NCI-H2196 treated with DMSO at 0.1 percent for 48 hours (cell line): ENCODE measurements at regions not wholly inside any gene's neighbourhood (a gene's known extent, or its start where the extent isn't known, plus 50 kb on each side); places are given as distances from the start of the nearest gene placed in this dataset.
"Not testable (repeated sequence)": the region's sequence is repeated elsewhere in the genome, so short reads cannot be mapped to it uniquely, and the experiment has no call there.

Experiments
- DNase-seq: peaks from one replicate; lab custom pipeline; 2025; ENCODE audit not compliant: unreplicated experiment; lab: John Stamatoyannopoulos, UW

DNA sequence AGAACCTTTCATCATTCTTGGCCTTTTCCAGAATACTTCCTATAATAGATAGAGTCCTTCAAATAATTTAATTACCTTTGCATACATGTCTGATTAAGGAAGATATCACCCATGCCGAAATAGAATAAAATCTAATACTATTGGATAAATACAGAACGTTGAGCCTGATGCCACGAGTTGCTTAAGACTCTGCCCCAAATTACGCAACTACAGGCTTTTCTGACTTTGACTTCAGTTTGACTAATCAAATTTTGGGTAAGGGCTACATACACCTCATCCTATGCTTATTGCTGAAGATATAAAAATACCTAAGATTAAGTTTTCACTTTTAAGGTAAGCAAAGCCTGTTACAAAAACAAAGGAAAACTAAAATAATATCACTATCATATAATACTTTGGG is 1065.1 kb upstream of the NRXN1 start:
- no peak for DNase-seq

DNA sequence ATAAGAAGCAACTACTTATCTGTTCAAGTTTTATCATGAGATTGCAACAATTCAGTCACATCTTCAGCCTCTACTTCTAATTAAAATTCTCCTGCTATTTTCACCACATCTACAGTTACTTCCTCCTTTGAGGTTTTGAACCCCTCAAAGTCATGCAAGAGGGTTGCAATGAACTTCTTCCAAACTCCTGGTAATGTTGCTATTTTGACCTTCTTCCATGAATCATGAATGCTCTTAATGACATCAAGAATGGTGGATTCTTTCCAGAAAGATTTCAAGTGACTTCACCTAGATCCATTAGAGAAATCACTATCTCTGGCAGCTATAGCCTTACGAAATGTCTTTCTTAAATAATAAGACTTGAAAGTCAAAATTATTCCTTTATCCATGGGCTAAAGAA is 1052.8 kb upstream of the NRXN1 start:
- DNase-seq: no peak

DNA sequence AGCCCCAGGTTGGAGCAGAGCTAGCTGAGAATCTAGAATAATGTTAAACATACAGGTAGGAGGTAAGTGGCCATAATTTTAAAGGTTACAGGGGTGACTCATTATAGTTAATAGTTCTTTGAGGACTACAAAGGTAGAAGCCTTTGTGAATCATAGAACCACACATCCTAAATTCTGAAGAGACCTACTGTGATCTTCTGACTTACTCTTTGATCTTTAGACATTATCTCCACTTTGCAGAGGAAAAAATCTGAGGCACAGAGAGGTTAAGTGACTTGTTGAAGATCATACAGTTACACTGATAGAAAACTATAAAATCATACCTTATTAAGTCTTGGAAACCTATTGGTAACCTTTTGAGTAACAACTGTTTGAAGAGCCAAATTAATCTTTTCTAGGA is 1051.3 kb upstream of the NRXN1 start:
- no peak for DNase-seq

DNA sequence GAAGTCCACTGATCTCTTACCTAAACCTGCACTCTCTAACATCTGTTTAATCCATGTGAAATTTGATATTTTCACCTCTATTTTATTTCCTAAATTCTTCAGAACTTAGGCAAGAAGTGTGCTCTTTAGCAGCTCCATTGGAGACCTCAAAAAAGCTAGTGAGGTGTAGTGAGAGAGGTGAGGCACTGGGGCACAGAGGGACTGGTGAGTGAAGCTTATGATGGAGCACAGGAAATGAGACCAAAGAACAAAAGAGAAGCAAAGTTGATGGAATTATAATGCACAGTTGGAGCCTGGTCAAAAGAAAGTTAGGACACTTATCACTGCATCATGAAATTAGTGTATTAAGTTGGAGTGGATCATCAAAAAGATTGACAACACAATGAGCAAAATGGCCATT is 1050.7 kb upstream of the NRXN1 start:
- DNase-seq: no peak

DNA sequence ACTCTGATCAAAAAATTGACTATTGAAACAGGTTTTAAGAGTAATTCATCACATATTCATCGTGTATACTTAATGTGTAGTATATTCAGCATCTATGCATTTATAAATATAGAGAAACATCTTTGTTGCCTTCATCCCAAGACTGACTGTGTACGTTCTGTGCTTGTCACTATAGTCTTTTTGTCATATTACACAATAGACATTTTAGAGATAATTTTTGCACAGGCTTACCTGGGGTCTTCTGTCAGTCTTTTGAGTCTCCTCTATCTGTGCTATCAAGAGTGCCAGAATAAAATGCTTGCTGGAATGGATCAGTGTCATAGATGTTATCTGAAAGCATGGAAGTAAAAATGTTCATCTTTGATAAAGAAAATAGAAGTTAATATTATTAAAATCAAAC is 1047.7 kb upstream of the NRXN1 start:
- DNase-seq: no peak

DNA sequence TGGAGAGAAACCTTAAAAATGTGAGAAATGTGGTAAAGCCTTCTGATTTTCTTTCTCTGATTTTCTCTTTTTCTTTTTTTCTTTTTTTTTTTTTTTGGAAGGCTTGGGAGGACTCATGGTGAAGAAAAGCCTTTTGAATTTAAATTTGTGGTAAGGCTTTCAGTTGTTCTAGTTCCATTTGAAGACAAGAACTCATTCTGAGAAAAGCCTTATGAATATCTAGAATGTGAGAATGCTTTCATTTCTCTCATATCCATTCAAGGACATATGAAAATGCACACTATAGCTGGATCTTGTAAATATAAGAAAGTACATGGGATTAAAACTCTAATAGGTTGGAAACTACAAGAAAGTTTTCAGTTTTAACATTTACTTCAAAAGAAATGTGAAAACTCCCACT is 1045.2 kb upstream of the NRXN1 start:
- no peak for DNase-seq

DNA sequence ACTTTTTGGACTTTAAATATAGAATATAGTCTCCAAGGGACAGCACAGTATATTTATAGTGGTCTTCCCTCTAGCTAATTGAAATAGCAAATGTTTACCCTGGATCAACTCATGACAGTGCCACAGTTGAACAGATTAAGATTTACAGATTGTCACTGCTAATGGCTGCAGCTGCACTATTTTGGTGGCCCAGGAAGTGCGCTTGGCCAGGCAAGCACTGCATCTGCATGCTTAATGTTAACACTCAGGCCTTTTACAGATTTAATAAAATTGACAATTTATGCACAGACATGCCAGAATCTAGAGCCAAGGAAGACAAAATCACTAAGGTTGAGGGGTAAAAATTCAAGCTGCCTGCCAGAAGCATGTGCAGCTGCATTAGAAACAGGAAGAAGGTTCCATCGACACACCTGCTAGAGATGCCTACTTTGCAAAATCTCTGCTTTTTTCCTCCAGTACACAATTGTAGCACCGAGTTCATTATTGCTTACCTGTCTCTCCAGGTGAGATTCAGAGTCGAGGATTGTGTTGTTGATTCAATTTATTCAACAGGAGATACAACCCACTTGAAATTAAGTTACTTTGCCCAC is 1042.3 kb upstream of the NRXN1 start:
- DNase-seq: no peak

DNA sequence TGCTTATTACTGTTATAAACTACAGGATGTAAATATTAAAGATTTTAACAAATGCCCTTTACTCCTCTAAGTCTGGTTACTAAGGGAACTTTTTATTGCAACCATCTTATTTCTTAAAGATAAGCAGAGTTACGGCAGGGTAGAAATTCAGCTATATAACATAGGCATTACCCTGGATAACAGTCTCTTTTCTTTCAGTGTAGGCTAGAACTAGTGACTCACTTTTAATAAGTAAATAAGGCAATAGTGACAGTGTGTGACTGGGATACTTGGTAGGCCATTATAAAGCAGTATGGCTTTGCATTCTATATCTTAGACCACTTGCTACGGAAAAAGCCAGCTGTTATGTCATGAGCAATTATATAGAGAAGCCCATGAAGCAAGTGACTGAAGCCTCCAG is 1041.0 kb upstream of the NRXN1 start:
- no peak for DNase-seq

DNA sequence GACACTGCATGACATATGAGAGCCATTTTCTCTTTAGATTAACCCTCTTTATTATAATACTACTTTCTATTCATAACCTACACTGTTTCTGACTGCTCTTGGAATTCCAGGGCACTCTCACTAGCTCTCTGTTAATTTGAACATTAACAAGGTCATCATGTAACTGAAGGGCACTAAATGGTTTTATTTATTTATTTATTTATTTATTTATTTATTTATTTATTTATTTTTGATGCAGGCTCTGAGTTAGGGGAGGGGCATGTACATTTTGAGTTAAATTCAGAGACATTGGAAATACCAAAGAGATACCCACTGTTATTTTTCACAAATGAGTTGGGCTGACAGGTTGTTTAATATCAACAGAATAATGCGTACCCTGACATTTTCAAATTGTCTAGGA is 1038.7 kb upstream of the NRXN1 start:
- DNase-seq: no peak

DNA sequence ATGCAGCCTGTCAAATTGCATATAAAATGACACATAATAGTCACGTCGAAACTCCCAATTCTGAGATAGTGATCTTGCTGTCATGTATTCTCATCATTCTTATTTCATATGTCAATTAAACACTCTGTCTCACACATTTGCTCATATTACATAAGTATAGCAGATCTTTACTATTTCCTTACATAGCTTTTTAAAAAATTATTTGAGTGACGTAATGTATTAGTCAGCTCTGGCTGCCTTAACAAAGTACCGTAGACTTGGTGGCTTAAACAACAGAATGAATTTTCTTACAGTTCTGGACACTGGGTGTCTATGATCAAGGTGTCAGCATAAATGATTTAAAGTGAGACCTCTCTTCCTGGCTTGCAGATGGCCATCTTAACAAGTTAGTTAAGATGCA is 1032.3 kb upstream of the NRXN1 start:
- DNase-seq: no peak

DNA sequence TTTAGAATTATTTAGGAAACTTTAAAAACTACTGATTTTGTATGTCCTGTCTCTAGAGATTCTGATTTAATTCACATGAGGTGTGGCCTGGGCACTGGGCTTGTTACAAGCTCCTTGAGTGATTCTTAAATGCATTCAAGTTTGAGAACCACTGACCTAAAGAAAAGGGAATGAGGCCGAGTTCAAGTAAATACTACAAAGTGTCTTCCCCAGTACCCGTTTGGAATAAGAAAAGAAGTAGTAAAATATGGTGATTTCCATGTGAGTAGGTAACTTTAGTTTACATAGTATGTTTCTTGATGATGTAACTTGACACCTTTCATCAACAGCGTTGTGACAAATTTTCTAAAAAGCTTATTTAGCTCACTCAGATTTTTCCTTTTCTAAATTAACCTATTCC is 1022.9 kb upstream of the NRXN1 start:
- DNase-seq: no peak

DNA sequence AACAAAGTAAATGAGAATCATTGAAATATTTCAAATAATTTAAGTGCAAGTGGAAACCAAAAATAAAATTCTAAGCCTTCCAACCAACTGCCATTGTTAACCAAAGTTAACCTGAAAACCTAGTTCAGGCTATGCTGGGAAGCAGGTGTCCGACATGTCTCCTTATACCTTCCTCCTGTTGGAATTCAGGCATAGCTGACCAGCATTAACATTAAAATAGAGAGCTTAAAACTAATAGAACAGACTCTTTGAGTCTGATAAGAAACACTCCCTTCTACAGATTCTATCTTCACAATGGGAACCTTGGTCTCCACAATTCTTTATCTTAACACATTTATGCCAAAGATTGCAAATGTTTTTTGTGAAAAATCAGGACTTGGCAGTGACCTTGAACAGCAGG is 1004.9 kb upstream of the NRXN1 start:
- DNase-seq: no peak

DNA sequence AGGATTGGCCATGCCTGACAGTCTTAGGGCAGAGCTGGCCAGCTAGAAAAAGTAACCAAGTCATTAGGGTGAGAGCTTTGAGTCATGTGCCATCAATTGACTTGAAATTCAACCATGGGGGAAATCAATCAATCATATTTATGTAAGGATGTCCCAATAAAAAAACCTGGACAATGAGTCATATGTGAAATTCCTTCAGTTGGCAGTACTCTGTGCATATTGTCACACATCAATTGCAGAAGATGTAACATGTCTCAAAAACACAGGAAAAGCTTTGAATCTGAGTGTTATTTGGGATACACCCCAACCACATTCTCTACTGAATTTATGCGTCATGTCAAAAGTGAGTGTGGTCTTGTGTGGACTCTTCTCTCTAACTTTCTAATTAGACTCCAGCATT is 1004.1 kb upstream of the NRXN1 start:
- no peak for DNase-seq

DNA sequence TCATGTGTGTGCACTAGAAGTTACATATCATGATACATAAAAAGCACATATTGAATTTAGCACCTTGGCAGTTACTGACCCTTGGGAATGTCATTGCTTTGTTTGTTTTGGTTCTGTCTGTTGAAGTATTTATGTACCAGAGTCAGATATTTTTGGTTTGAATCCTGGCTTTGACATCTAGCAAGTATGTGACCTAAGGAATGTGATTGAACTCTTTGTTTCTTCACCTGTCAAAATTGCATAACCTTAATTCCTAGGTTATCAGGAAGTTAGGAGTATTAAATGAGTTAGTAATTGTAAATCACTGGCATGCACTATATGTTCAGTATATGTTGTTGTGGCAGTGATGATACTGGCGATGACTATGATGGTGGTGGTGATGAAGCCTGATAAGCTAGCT is 1003.5 kb upstream of the NRXN1 start:
- no peak for DNase-seq

DNA sequence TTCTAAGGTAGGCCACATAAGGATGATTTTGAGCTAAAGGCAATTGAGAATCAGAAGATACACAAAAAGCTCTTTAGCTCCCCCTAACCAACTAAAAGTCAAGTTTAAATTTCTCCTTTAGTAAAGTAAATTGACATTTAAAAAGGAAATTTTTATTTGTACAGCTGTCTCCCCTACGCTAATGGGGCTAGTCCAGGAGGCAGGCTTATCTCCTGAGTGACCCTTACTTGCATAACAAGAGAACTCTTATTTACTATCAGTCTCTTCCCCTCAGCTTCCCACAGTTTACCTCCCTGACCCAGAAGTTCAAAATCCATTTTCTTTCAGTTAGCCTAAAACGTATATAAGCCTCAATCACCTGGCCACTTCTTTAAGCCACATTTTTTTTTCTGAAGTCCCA is 1002.8 kb upstream of the NRXN1 start:
- no peak for DNase-seq

DNA sequence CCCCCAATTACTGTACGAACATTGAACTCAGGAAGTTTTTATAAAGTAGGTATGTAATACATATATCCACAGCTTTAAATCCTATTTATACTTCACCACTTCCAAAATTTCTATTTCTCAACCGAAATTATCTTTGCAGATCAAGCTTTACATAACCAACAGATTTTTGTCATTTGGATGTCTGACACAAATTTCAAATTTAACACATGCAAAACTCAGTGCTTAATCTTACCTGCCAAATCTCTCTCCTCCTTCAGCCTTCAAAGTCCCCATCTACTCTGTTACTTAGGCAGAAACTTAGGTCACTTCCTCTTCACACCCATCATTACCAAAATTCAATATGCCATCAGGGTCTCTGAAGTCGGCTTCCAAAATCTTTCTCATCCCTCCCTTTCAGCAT is 990.1 kb upstream of the NRXN1 start:
- DNase-seq: no peak

DNA sequence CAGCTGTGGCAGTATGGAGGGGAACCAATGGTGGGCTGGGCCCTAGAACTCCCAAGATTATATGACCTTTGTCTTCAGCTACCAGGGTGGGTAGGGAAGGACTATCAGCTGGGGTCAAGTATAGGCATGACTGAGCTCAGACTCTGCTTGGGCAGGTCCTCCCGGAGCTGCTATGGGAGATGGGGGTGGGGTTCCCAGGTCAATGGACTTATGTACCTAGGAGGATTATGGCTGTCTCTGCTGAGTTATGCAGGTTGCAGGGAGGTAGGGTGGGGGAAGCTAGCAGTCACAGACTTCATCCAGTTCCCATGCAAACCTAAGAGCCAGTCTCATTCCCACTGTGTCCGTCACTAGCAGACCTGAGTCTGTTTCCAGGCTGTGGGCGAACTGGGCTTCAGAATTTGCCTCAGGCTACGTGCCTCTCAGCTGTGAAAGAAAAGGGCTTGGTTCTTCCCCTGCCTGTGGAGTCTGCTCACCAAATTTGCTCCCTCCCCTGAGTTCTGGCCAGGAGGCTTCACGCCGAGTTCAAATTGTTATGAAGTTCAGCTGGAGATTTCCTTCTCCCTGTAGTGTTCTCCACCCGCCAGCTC is 985.8 kb upstream of the NRXN1 start:
- no peak for DNase-seq

DNA sequence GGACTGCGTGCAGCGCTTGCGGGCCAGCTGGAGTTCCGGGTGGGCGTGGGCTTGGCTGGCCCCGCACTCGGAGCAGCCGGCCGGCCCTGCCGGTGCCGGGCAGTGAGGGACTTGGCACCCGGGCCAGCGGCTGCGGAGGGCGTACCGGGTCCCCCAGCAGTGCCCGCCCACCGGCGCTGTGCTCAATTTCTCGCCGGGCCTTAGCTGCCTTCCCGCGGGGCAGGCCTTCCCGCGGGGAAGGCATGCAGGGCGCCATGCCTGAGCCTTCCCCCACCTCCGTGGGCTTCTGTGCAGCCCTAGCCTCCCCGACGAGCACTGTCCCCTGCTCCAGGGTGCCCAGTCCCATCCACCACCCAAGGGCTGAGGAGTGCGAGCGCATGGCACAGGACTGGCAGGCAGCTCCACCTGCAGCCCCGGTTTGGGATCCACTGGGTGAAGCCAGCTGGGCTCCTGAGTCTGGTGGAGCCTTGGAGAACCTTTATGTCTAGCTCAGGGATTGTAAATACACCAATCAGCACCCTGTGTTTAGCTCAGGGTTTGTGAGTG is 975.0 kb upstream of the NRXN1 start:
- not testable (repeated sequence) for DNase-seq

DNA sequence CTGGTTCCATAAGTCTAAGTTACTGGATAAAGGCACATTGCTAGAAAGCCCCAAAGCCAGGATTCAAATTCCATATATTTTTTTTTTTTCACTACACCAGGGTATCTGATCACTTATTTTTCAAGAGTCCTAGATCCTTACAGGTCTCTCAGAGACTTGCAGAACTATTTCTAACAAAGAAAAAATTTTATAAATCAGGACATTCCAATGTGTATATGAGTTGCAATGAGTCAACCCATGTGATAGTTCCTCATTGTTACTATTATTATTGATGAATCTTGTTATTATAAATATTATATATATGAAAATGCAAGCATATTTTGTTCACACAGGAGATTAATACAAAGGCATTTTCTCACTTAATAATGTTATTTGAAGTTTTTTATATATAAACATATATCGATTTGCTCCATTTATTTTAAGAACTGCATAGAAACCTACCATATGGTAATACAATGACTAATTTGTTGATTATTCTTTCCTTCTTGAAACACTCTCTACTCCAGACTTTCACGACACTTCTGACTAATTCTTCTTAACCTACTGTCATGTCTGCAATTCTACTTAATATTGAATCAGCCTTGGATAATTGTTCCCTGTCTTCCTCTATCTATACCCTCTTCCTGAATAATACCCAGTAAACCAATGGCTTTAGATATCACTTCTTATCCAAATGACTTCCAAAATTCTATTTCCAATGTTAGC is 968.4 kb upstream of the NRXN1 start:
- no peak for DNase-seq

DNA sequence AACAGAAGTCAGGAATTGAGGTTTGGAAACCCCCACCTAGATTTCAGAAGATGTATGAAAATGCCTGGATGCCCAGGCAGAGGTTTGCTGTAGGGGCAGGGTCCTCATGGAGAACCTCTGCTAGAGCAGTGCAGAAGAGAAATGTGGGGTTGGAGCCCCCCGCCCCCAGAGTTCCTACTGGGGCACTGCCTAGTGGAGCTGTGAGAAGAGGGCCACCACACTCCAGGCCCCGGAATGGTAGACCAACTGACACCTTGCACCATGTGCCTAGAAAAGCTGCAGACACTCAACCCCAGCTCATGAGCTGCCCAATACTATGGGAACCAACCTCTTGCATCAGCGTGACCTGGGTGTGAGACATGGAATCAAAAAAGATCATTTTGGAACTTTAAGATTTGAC is 967.0 kb upstream of the NRXN1 start:
- DNase-seq: no peak

DNA sequence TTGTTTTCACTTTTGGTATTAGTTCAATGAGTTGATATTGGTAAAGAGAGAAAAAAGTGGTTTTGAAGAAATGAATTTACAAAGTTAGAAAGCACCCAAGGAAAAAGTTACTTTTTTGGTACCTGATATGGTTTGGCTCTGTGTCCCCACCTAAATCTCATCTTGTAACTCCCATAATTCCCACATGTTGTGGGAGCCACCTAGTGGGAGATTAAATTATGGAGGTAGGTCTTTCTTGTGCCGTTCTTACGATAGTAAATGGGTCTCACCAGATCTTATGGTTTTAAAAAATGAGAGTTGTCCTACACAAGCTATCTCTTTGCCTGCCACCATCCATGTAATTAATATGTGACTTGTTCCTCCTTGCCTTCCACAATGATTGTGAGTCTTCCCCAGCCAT is 965.6 kb upstream of the NRXN1 start:
- no peak for DNase-seq

DNA sequence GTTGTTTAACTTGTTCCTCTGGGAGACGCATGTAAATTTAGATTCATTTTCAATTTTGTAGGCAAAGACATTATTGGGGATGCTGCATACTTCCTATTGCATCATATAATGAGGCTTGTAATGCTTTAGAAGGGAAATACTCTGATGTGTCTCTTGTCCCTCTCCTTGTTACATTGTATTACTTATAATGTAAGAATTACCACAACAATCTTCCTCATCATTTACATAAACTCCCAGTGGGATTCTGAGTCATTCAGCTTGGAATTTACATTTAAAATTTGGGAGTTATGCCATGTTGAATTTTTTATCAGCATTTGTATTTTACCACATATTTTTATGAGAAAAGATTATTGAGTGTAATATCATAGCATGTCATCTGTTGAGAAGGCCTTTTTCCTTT is 963.4 kb upstream of the NRXN1 start:
- DNase-seq: no peak
